ENCODE measurements at regions not wholly inside any gene's neighbourhood (a gene's known extent, or its start where the extent isn't known, plus 50 kb on each side); places are given as distances from the start of the nearest gene placed in this dataset.

DNA sequence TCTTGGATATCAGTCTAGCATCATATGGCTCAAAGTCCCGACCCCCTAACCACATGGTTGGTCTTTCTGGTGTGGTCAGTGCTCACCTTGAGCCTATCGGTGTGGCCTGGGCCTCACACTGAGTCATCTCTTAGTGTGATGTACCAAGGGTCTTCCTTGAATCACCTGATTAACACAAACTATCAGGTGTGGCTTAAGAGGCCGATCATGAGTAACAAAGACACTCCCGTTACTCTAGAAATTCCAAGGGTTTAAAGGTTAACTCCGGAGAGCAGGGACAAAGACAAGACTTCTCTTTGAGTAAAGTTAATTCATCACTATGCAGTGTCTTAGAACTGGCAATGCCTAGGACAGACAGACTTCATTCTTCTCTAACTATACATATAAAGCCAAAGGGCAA is 52.3 kb upstream of the ARMC3 start:
- H3K27ac ChIP-seq = no peak overlapping the region
- H3K36me3 ChIP-seq (ENCODE audit: insufficient read depth in 1 of 2, low read depth in 1 of 2) = no peaks in the 10 kb centered on the region
- DNase-seq = no peak
- H3K9me3 ChIP-seq = no peaks in the 10 kb centered on the region
- no peaks in the 10 kb centered on the region for H3K4me1 ChIP-seq
- intact Hi-C loops (cut with DNase I) = no loop called here
- no peaks in the 10 kb centered on the region for H3K27me3 ChIP-seq (ENCODE audit: insufficient read depth in 3 of 3, low read length in 2 of 3)
- ATAC-seq = no peak
- TF ChIP-seq, protein P1, sequence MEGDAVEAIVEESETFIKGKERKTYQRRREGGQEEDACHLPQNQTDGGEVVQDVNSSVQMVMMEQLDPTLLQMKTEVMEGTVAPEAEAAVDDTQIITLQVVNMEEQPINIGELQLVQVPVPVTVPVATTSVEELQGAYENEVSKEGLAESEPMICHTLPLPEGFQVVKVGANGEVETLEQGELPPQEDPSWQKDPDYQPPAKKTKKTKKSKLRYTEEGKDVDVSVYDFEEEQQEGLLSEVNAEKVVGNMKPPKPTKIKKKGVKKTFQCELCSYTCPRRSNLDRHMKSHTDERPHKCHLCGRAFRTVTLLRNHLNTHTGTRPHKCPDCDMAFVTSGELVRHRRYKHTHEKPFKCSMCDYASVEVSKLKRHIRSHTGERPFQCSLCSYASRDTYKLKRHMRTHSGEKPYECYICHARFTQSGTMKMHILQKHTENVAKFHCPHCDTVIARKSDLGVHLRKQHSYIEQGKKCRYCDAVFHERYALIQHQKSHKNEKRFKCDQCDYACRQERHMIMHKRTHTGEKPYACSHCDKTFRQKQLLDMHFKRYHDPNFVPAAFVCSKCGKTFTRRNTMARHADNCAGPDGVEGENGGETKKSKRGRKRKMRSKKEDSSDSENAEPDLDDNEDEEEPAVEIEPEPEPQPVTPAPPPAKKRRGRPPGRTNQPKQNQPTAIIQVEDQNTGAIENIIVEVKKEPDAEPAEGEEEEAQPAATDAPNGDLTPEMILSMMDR (IDR thresholded peaks at IDR 0.05) = no peak
- no peak overlapping the region for H3K4me3 ChIP-seq
- 78 to 85% (median 80%) methylated on average over 5 of the region's 5 CpGs for WGBS, 3 donors

DNA sequence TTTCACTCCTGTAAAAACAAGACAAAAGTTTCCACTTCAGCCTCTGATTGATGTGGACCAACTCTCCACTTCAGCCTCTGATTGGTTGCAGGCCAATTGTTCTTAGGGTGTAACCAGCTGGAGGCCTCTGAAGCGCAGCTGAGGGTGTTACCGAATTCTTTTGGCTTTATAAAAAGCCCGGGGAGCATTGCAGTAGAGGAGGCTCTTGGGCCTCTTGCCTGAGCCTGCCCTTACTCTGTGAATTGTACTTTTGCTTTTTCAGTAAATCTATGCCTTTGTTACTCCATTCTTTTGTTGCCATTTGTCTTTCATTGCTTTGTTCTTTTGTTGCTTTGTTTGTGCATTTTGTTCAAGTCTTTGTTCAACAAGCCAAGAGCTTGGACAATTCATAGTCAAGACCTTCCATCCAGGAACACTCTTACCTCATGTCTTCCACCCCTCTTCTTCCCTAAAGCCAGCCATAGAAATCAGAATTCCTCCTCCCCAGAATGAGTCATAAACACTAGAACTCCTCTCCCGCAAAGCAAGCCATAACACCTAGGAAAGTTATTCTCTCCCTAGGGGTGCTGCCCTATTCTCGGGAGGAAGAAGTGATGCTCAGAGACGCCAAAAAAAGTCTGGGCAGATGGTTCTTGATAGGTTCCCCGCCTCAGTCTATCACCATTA is 53.5 kb upstream of the ARMC3 start:
- no peaks in the 10 kb centered on the region for H3K4me1 ChIP-seq
- no peaks in the 10 kb centered on the region for H3K9me3 ChIP-seq
- 60 to 67% (median 61%) methylated on average over 7 of the region's 7 CpGs for WGBS, 3 donors
- DNase-seq (no peak), ATAC-seq (no peak)
- intact Hi-C loops (cut with DNase I) = no loop called here
- H3K27ac ChIP-seq = no peak overlapping the region
- no peaks in the 10 kb centered on the region for H3K27me3 ChIP-seq (ENCODE audit: insufficient read depth in 3 of 3, low read length in 2 of 3)
- TF ChIP-seq, protein P1 (IDR thresholded peaks at IDR 0.05) = no peak
- H3K4me3 ChIP-seq = no peak overlapping the region
- no peaks in the 10 kb centered on the region for H3K36me3 ChIP-seq (ENCODE audit: insufficient read depth in 1 of 2, low read depth in 1 of 2)

DNA sequence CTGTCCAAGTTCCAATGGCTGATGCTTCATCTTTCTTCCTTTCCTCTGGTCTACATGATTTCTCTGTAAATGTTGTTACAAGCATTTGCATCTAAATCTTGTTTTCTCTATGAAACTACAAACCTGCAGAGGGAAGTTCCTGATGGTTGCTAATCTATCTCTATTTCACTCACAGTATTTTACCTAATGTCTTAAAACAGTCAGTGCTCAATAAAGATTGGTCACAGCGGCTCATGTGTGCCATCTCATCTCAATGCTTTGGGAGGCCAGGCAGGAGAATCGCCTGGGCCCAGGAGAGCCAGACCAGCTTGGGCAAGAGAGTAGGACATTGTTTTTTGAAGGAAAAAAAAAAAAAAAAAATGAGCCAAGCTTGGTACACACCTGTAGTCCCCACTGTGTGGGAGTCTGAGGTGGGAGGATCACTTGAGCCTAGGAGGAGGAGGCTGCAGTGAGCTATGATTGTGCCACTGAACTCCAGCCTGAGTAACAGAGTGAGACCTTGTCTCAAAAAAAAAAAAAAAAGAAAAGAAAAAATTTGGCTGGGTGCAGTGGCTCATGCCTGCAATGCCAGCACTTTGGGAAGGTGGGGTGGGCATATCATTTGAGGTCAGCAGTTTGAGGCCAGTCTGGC is 71.3 kb upstream of the ARMC3 start:
- H3K9me3 ChIP-seq = no peaks in the 10 kb centered on the region
- H3K36me3 ChIP-seq (ENCODE audit: insufficient read depth in 1 of 2, low read depth in 1 of 2) = no peaks in the 10 kb centered on the region
- intact Hi-C loops (cut with DNase I) = no loop called here
- TF ChIP-seq, protein P1 (IDR thresholded peaks at IDR 0.05) = no peak
- WGBS, 3 donors = 88 to 95% (median 92%) methylated on average over 2 of the region's 2 CpGs
- H3K4me3 ChIP-seq = no peak overlapping the region
- ATAC-seq (no peak), DNase-seq (no peak)
- no peaks in the 10 kb centered on the region for H3K4me1 ChIP-seq
- H3K27ac ChIP-seq = no peak overlapping the region
- no peaks in the 10 kb centered on the region for H3K27me3 ChIP-seq (ENCODE audit: insufficient read depth in 3 of 3, low read length in 2 of 3)

DNA sequence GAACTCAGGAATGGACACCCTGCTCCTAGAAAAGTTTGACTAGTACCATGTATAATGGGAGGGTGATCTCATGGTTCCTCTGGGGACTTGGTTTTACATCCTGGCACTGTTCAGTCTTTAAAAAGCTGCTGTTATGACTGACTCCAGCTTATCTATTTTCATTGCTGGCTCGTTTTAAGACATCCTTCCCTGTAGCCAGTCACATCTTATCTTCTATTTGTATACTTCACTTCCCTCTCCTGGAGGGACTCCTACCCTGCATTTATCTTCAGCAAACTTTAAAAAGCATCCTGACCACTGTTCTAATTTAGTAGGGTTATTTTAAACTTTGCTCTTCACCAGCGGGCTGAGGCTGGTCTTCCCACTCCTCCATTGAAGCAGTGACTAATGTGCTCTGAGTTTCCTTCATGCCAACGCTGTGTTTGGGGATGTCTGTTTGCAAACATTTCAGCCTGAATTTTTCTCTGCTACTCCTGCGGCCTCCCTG is 72.9 kb upstream of the ARMC3 start:
- WGBS, 3 donors = 49 to 76% (median 68%) methylated on average over 4 of the region's 4 CpGs
- intact Hi-C loops (cut with DNase I) = no loop called here
- TF ChIP-seq, protein P1 (IDR thresholded peaks at IDR 0.05) = no peak
- Histone ChIP-seq H3K36me3 (ENCODE audit: insufficient read depth in 1 of 2, low read depth in 1 of 2) (no peaks in the 10 kb centered on the region), H3K4me3 (no peak overlapping the region), H3K4me1 (no peaks in the 10 kb centered on the region), H3K27me3 (ENCODE audit: insufficient read depth in 3 of 3, low read length in 2 of 3) (no peaks in the 10 kb centered on the region), H3K9me3 (no peaks in the 10 kb centered on the region), H3K27ac (no peak overlapping the region)
- DNase-seq = no peak
- ATAC-seq = no peak

Data from psoas muscle (tissue), 7 donors.